Nephron (organoid): ENCODE measurements at regions not wholly inside any gene's neighbourhood (a gene's known extent, or its start where the extent isn't known, plus 50 kb on each side); places are given as distances from the start of the nearest gene placed in this dataset.

Experiments
- H3K27ac Mint-ChIP-seq, 3 experiments: 2 replicates each; pipeline ENCODE4 v1.8.0; 2020; ENCODE audit warnings: mixed read lengths in 3 of 3, mild to moderate bottlenecking in 2 of 3, moderate library complexity in 1 of 3
- H3K27me3 Mint-ChIP-seq: 2 replicates; pipeline ENCODE4 v1.8.0; 2021; ENCODE audit warnings: low read depth, mild to moderate bottlenecking, moderate library complexity, mixed read lengths
- H3K36me3 Mint-ChIP-seq: 2 replicates; pipeline ENCODE4 v1.8.0; 2020; ENCODE audit warnings: low read depth, mixed read lengths
- H3K4me1 Mint-ChIP-seq: 2 replicates; pipeline ENCODE4 v1.8.0; 2020; ENCODE audit warnings: mixed read lengths
- H3K4me3 Mint-ChIP-seq, 3 experiments: 2 replicates each; pipeline ENCODE4 v1.8.0; 2020; ENCODE audit warnings: mild to moderate bottlenecking in 3 of 3, mixed read lengths in 3 of 3, moderate library complexity in 2 of 3
- H3K9me3 Mint-ChIP-seq: 2 replicates; pipeline ENCODE4 v1.8.0; 2020; ENCODE audit warnings: mixed read lengths
- TF ChIP-seq, protein P1 (sequence below), 3 experiments: fragments of 200-600 bp; sonication (generic); IDR thresholded peaks; one replicate each; pipeline ENCODE4 v1.5.0; 2021; ENCODE audit warnings: antibody characterized with exemption in 3 of 3; ENCODE audit not compliant: unreplicated experiment in 3 of 3

DNA sequence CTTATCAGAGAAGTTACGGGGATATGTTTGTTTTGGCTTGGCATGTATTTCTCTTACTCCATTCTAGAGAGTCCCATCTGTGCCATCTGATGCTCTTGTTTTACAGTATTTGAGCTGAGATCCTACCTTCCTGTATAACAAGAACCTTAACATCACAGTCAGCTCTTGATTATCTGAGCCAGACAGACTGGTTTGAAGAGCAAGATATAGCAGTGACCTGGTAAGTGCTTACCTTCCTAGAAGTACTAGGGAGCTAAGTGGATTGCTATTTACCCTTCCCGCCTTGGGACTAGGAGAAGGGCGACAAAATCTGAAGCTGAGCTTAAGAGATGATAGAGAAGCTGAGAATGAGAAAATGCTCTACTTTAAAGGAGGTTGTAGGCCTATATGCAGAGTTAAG lies 235.3 kb downstream of the CSNK2A3 start:
- peaks cover 11% of the 10 kb centered on the region for H3K9me3 Mint-ChIP-seq
- H3K36me3 Mint-ChIP-seq = peaks cover 4% of the 10 kb centered on the region
- no peak overlapping the region for H3K27ac Mint-ChIP-seq
- H3K4me1 Mint-ChIP-seq = peaks cover 14% of the 10 kb centered on the region
- peaks cover 3% of the 10 kb centered on the region for H3K27me3 Mint-ChIP-seq
- no peak overlapping the region for H3K4me3 Mint-ChIP-seq
- TF ChIP-seq, protein P1, sequence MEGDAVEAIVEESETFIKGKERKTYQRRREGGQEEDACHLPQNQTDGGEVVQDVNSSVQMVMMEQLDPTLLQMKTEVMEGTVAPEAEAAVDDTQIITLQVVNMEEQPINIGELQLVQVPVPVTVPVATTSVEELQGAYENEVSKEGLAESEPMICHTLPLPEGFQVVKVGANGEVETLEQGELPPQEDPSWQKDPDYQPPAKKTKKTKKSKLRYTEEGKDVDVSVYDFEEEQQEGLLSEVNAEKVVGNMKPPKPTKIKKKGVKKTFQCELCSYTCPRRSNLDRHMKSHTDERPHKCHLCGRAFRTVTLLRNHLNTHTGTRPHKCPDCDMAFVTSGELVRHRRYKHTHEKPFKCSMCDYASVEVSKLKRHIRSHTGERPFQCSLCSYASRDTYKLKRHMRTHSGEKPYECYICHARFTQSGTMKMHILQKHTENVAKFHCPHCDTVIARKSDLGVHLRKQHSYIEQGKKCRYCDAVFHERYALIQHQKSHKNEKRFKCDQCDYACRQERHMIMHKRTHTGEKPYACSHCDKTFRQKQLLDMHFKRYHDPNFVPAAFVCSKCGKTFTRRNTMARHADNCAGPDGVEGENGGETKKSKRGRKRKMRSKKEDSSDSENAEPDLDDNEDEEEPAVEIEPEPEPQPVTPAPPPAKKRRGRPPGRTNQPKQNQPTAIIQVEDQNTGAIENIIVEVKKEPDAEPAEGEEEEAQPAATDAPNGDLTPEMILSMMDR (IDR thresholded peaks at IDR 0.05; ENCODE audit: unreplicated experiment in 3 of 3) = no peak

GRCh38 chr11:11115475-11115874 lies 237.6 kb downstream of the CSNK2A3 start:
- Mint-ChIP-seq H3K4me1 (no peaks in the 10 kb centered on the region), H3K27me3 (peaks cover 3% of the 10 kb centered on the region), H3K4me3 (no peak overlapping the region), H3K36me3 (peaks cover 4% of the 10 kb centered on the region), H3K9me3 (peaks cover 11% of the 10 kb centered on the region), H3K27ac (no peak overlapping the region)
- TF ChIP-seq, protein P1 (IDR thresholded peaks at IDR 0.05; ENCODE audit: unreplicated experiment in 3 of 3) = no peak

DNA sequence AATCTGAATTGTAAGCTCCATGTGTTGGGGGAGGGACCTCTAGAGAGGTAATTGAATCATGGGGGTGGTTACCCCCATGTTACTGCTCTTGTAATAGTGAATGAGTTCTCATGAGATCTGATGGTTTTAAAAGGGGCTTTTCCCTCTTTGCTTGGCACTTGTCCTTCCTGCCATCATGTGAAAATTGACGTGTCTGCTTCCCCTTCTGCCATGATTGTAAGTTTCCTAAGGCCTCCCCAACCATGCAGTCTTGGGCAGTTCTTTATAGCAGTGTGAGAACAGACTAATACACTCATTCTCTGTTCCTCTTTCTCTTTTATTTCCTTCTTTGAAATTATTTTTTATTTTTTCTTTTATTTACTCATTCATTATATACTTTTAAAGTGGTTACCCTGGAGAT lies 239.4 kb downstream of the CSNK2A3 start:
- peaks cover 11% of the 10 kb centered on the region for H3K9me3 Mint-ChIP-seq
- TF ChIP-seq, protein P1 (IDR thresholded peaks at IDR 0.05; ENCODE audit: unreplicated experiment in 3 of 3) = no peak
- no peak overlapping the region for H3K27ac Mint-ChIP-seq
- no peak overlapping the region for H3K4me3 Mint-ChIP-seq
- H3K27me3 Mint-ChIP-seq = peaks cover 3% of the 10 kb centered on the region
- H3K4me1 Mint-ChIP-seq = no peaks in the 10 kb centered on the region
- H3K36me3 Mint-ChIP-seq = peaks cover 4% of the 10 kb centered on the region

- TF ChIP-seq, protein P1 (IDR thresholded peaks at IDR 0.05; ENCODE audit: unreplicated experiment in 3 of 3) = no peak
- Mint-ChIP-seq H3K27ac (no peak overlapping the region), H3K4me1 (no peaks in the 10 kb centered on the region), H3K4me3 (no peak overlapping the region), H3K27me3 (peaks cover 8% of the 10 kb centered on the region), H3K36me3 (no peaks in the 10 kb centered on the region), H3K9me3 (no peaks in the 10 kb centered on the region)
Observed at GRCh38 chr11:11108026-11108425, 245.0 kb downstream of the CSNK2A3 start.

DNA sequence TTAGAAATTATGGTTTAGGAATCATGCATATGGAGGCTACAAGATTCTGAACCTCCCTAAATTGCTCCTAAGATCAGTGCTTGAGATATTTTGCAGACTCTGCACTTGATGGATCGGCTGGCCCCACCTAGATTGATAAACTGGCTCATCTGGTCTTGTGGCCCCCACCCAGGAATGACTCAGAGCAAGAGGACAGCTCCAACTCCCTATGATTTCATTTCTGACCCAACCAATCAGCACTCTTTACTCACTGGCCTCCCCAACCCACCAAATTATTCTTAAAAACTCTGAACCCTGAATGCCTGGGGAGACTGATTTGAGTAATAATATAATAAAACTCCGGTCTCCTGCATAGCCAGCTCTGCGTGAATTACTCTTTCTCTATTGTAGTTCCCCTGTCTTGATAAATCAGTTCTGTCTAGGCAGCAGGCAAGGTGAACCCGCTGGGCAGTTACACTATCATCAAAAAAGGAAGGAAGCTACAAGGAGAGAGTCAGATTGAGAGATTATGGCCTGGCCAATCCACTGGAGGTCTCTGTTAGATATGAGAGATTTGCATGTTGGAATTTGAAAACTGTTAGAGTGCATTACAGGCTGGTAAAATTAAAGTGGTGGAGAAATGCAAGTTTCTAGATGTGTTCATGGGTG lies 245.8 kb downstream of the CSNK2A3 start:
- Mint-ChIP-seq H3K4me1 (no peaks in the 10 kb centered on the region), H3K27ac (no peak overlapping the region), H3K36me3 (no peaks in the 10 kb centered on the region), H3K27me3 (peaks cover 10% of the 10 kb centered on the region), H3K9me3 (no peaks in the 10 kb centered on the region), H3K4me3 (no peak overlapping the region)
- TF ChIP-seq, protein P1 (IDR thresholded peaks at IDR 0.05; ENCODE audit: unreplicated experiment in 3 of 3) = no peak

- Mint-ChIP-seq H3K27me3 (peaks cover 12% of the 10 kb centered on the region), H3K4me3 (no peak overlapping the region)
Observed at GRCh38 chr11:11105361-11105760, 247.5 kb upstream of the ZBED5 start.

More at GRCh38 chr11:11105361-11105760, 247.5 kb upstream of the ZBED5 start:
- TF ChIP-seq, protein P1 (IDR thresholded peaks at IDR 0.05; ENCODE audit: unreplicated experiment in 3 of 3) = no peak
- Mint-ChIP-seq H3K9me3 (no peaks in the 10 kb centered on the region), H3K27ac (no peak overlapping the region), H3K36me3 (no peaks in the 10 kb centered on the region), H3K4me1 (no peaks in the 10 kb centered on the region)
